T-cell (primary cell): ENCODE measurements at regions not wholly inside any gene's neighbourhood (a gene's known extent, or its start where the extent isn't known, plus 50 kb on each side); places are given as distances from the start of the nearest gene placed in this dataset.

Experiments used
- ATAC-seq, 4 experiments: fragments of 200-7000 bp in 3 of 4; fragments of 150-1000 bp in 1 of 4; cut with Tn5 transposase; replicated peaks in 1 of 4; 1 replicate in 3 of 4; 2 replicates in 1 of 4; pipeline ENCODE4 v1.10.0; 2021; ENCODE audit warnings: moderate library complexity in 3 of 4, mild to moderate bottlenecking in 2 of 4, moderate number of reproducible peaks in 1 of 4
- CTCF ChIA-PET, 2 donors: fragments of 300-600 bp; sonication (Branson Sonifier 250); formaldehyde crosslinking; loops; one replicate each; lab custom pipeline; 2022; ENCODE audit warnings: antibody characterized with exemption in 2 of 2; lab: Charles Lee
- POLR2A ChIA-PET, 2 donors: fragments of 300-600 bp; sonication (Branson Sonifier 250); formaldehyde crosslinking; loops; one replicate each; lab custom pipeline; 2022; ENCODE audit warnings: antibody characterized with exemption in 2 of 2; lab: Charles Lee
- DNase-seq, 35 experiments: peaks; one replicate each; pipeline versions ENCODE4 v3.0.0 to v3.0.0-alpha.2; 2013 to 2023
- H3K27ac ChIP-seq: one replicate; pipeline ENCODE4 v1.5.1; 2013; ENCODE audit warnings: low read length
- H3K27me3 ChIP-seq, 2 experiments: replicated peaks in 1 of 2; 1 replicate in 1 of 2; 2 replicates in 1 of 2; pipeline versions ENCODE4 v1.6.1 to v1.7.0; 2013; ENCODE audit warnings: low read length in 1 of 2, mixed read lengths in 1 of 2; ENCODE audit not compliant: control insufficient read depth in 2 of 2, insufficient read depth in 2 of 2; ENCODE audit errors: extremely low read depth in 1 of 2
- H3K36me3 ChIP-seq, 2 donors: 1 replicate in 1 of 2; 2 replicates in 1 of 2; pipeline versions ENCODE4 v1.6.1 to v1.7.0; 2013; ENCODE audit warnings: low read length in 1 of 2; ENCODE audit not compliant: control insufficient read depth in 2 of 2, insufficient read depth in 1 of 2; ENCODE audit errors: extremely low read depth in 1 of 2
- H3K4me1 ChIP-seq, 2 experiments: 1 replicate in 1 of 2; 2 replicates in 1 of 2; pipeline versions ENCODE4 v1.6.1 to v1.7.0; 2013; ENCODE audit warnings: low read length in 2 of 2, mixed read lengths in 1 of 2; ENCODE audit not compliant: insufficient read depth in 2 of 2, control insufficient read depth in 1 of 2; ENCODE audit errors: extremely low read depth in 1 of 2
- H3K4me3 ChIP-seq, 2 donors: 1 replicate in 1 of 2; 2 replicates in 1 of 2; pipeline versions ENCODE4 v1.5.1 to v1.7.0; 2013; ENCODE audit warnings: mild to moderate bottlenecking in 2 of 2, low read length in 1 of 2, moderate library complexity in 1 of 2; ENCODE audit not compliant: control insufficient read depth in 1 of 2; ENCODE audit errors: extremely low read depth in 1 of 2
- H3K9me3 ChIP-seq: 2 replicates; pipeline ENCODE4 v1.7.0; 2013
- H3K27ac Mint-ChIP-seq, 2 donors: one replicate each; pipeline ENCODE4 v1.8.0; 2020 to 2021; ENCODE audit warnings: mild to moderate bottlenecking in 2 of 2, mixed read lengths in 2 of 2
- H3K27me3 Mint-ChIP-seq, 2 donors: one replicate each; pipeline ENCODE4 v1.8.0; 2021 to 2022; ENCODE audit warnings: mixed read lengths in 2 of 2
- H3K36me3 Mint-ChIP-seq: one replicate; pipeline ENCODE4 v1.8.0; 2021; ENCODE audit warnings: mixed read lengths
- H3K4me1 Mint-ChIP-seq, 3 donors: one replicate each; pipeline ENCODE4 v1.8.0; 2020 to 2022; ENCODE audit warnings: mixed read lengths in 3 of 3, mild to moderate bottlenecking in 1 of 3
- H3K4me3 Mint-ChIP-seq, 3 donors: one replicate each; pipeline ENCODE4 v1.8.0; 2020 to 2022; ENCODE audit warnings: mild to moderate bottlenecking in 3 of 3, mixed read lengths in 3 of 3, moderate library complexity in 3 of 3
- H3K9me3 Mint-ChIP-seq, 3 donors: one replicate each; pipeline ENCODE4 v1.8.0; 2020 to 2022; ENCODE audit warnings: mixed read lengths in 3 of 3
- WGBS: methylation state at CpG from one replicate; pipeline ENCODE4 v1.1.5; 2013; ENCODE audit warnings: missing lambda C conversion rate; ENCODE audit not compliant: insufficient coverage; 5-methylcytosine and 5-hydroxymethylcytosine counted together

GRCh38 chr9:135356021-135356420, 123.6 kb upstream of the PPP1R26 start:
- no peak overlapping the region for H3K4me3 Mint-ChIP-seq
- POLR2A ChIA-PET = no interaction called here
- Histone ChIP-seq H3K27me3 (peaks cover 0 to 16% of the 10 kb centered on the region in 2 experiments), H3K4me1 (peaks cover 0 to 6% of the 10 kb centered on the region in 2 experiments), H3K27ac (no peak overlapping the region), H3K9me3 (no peaks in the 10 kb centered on the region), H3K4me3 (no peak overlapping the region), H3K36me3 (no peaks in the 10 kb centered on the region)
- no peak overlapping the region for H3K27ac Mint-ChIP-seq
- ATAC-seq (no peak), DNase-seq (no peak)
- CTCF ChIA-PET = no interaction called here
- no peaks in the 10 kb centered on the region for H3K36me3 Mint-ChIP-seq
- peaks cover 0 to 2% (median 0%) of the 10 kb centered on the region in 3 donors for H3K4me1 Mint-ChIP-seq
- no peaks in the 10 kb centered on the region for H3K9me3 Mint-ChIP-seq
- H3K27me3 Mint-ChIP-seq = peaks cover 2 to 6% of the 10 kb centered on the region in 2 donors
- WGBS = 92% methylated on average over 22 of the region's 26 CpGs

GRCh38 chr9:135356796-135357195, 122.8 kb upstream of the PPP1R26 start:
- DNase-seq (no peak), ATAC-seq (no peak)
- Mint-ChIP-seq H3K4me3 (no peak overlapping the region), H3K27me3 (peaks cover 2 to 6% of the 10 kb centered on the region in 2 donors), H3K36me3 (no peaks in the 10 kb centered on the region), H3K4me1 (peaks cover 0 to 2% (median 0%) of the 10 kb centered on the region in 3 donors), H3K9me3 (peaks cover 0 to 4% (median 0%) of the 10 kb centered on the region in 3 donors), H3K27ac (no peak overlapping the region)
- Histone ChIP-seq H3K4me1 (peaks cover 0 to 6% of the 10 kb centered on the region in 2 experiments), H3K9me3 (no peaks in the 10 kb centered on the region), H3K4me3 (no peak overlapping the region), H3K27ac (no peak overlapping the region), H3K27me3 (peaks cover 0 to 14% of the 10 kb centered on the region in 2 experiments), H3K36me3 (no peaks in the 10 kb centered on the region)
- CTCF ChIA-PET = no interaction called here
- 75% methylated on average over 4 of the region's 5 CpGs for WGBS
- POLR2A ChIA-PET = no interaction called here

- H3K36me3 Mint-ChIP-seq = no peaks in the 10 kb centered on the region
- 94% methylated on average over 7 of the region's 24 CpGs for WGBS
- ATAC-seq (no peak), DNase-seq (no peak)
- H3K27me3 Mint-ChIP-seq = peaks cover 0 to 2% of the 10 kb centered on the region in 2 donors
- H3K4me3 Mint-ChIP-seq = no peak overlapping the region
- no peak overlapping the region for H3K27ac Mint-ChIP-seq
- ChIA-PET CTCF (no interaction called here), POLR2A (no interaction called here)
- Histone ChIP-seq H3K27me3 (peaks cover 0 to 11% of the 10 kb centered on the region in 2 experiments), H3K4me1 (peaks cover 0 to 6% of the 10 kb centered on the region in 2 experiments), H3K27ac (no peak overlapping the region), H3K9me3 (no peaks in the 10 kb centered on the region), H3K36me3 (no peaks in the 10 kb centered on the region), H3K4me3 (no peak overlapping the region)
- peaks cover 0 to 2% (median 0%) of the 10 kb centered on the region in 3 donors for H3K4me1 Mint-ChIP-seq
- peaks cover 0 to 4% (median 0%) of the 10 kb centered on the region in 3 donors for H3K9me3 Mint-ChIP-seq
These were observed 121.6 kb upstream of the PPP1R26 start for GRCh38 chr9:135357863-135358551.

- WGBS = 95% methylated on average over 9 of the region's 13 CpGs
- Mint-ChIP-seq H3K27me3 (peaks cover 0 to 2% of the 10 kb centered on the region in 2 donors), H3K36me3 (no peaks in the 10 kb centered on the region), H3K4me1 (peaks cover 0 to 2% (median 0%) of the 10 kb centered on the region in 3 donors), H3K27ac (no peak overlapping the region), H3K9me3 (peaks cover 0 to 4% (median 0%) of the 10 kb centered on the region in 3 donors), H3K4me3 (no peak overlapping the region)
- Histone ChIP-seq H3K9me3 (no peaks in the 10 kb centered on the region), H3K27ac (no peak overlapping the region), H3K4me3 (no peak overlapping the region), H3K27me3 (peaks cover 0 to 10% of the 10 kb centered on the region in 2 experiments), H3K36me3 (no peaks in the 10 kb centered on the region), H3K4me1 (peaks cover 0 to 6% of the 10 kb centered on the region in 2 experiments)
- ChIA-PET CTCF (no interaction called here), POLR2A (no interaction called here)
- DNase-seq (no peak), ATAC-seq (no peak)
These were observed 121.0 kb upstream of the PPP1R26 start for GRCh38 chr9:135358552-135358940.

- no peak for ATAC-seq
- no peak overlapping the region for H3K4me3 ChIP-seq
- H3K36me3 ChIP-seq = no peaks in the 10 kb centered on the region
- H3K27ac ChIP-seq = no peak overlapping the region
- no peaks in the 10 kb centered on the region for H3K36me3 Mint-ChIP-seq
- CTCF ChIA-PET = no interaction called here
- no peaks in the 10 kb centered on the region for H3K9me3 ChIP-seq
- H3K27ac Mint-ChIP-seq = no peak overlapping the region
- H3K27me3 Mint-ChIP-seq = peaks cover 0 to 2% of the 10 kb centered on the region in 2 donors
- peaks cover 0 to 2% (median 0%) of the 10 kb centered on the region in 3 donors for H3K4me1 Mint-ChIP-seq
- H3K4me3 Mint-ChIP-seq = no peak overlapping the region
- DNase-seq = no peak
- H3K27me3 ChIP-seq = peaks cover 0 to 16% of the 10 kb centered on the region in 2 experiments
- peaks cover 0 to 4% (median 0%) of the 10 kb centered on the region in 3 donors for H3K9me3 Mint-ChIP-seq
- WGBS = 84% methylated on average over 4 of the region's 5 CpGs
- POLR2A ChIA-PET = no interaction called here
- peaks cover 0 to 6% of the 10 kb centered on the region in 2 experiments for H3K4me1 ChIP-seq
These were observed 119.8 kb upstream of the PPP1R26 start for GRCh38 chr9:135359764-135360163.

GRCh38 chr9:135360617-135361016, 119.0 kb upstream of the PPP1R26 start:
- Histone ChIP-seq H3K36me3 (no peaks in the 10 kb centered on the region), H3K9me3 (no peaks in the 10 kb centered on the region), H3K4me1 (peaks cover 0 to 6% of the 10 kb centered on the region in 2 experiments), H3K4me3 (no peak overlapping the region), H3K27ac (no peak overlapping the region), H3K27me3 (peaks cover 0 to 18% of the 10 kb centered on the region in 2 experiments)
- Mint-ChIP-seq H3K27ac (no peak overlapping the region), H3K4me3 (no peak overlapping the region), H3K36me3 (no peaks in the 10 kb centered on the region), H3K9me3 (peaks cover 0 to 4% (median 0%) of the 10 kb centered on the region in 3 donors), H3K4me1 (peaks cover 0 to 2% (median 0%) of the 10 kb centered on the region in 3 donors), H3K27me3 (peaks cover 0 to 2% of the 10 kb centered on the region in 2 donors)
- ATAC-seq (no peak), DNase-seq (no peak)
- ChIA-PET POLR2A (no interaction called here), CTCF (no interaction called here)
- WGBS = 94% methylated on average over 3 of the region's 7 CpGs
